Lung (tissue), 11 donors: ENCODE measurements at regions not wholly inside any gene's neighbourhood (a gene's known extent, or its start where the extent isn't known, plus 50 kb on each side); places are given as distances from the start of the nearest gene placed in this dataset.
A peak's percentile ranks its signal among the peaks of the same experiment; 100 is the strongest.

Experiments used
- ATAC-seq: fragments of 200-7000 bp; cut with Tn5 transposase; one replicate; pipeline ENCODE4 v1.9.1; 2020; ENCODE audit warnings: moderate number of reproducible peaks; ENCODE audit not compliant: insufficient read depth, low FRiP score
- DNase-seq, 3 donors: peaks; one replicate each; pipeline ENCODE4 v3.0.0-alpha.2; 2013 to 2017
- H3K27ac ChIP-seq, 2 donors: one replicate each; pipeline ENCODE4 v1.5.1; 2013; ENCODE audit warnings: mild to moderate bottlenecking in 2 of 2, moderate library complexity in 2 of 2, control low read depth in 1 of 2, inconsistent platforms in 1 of 2, low read depth in 1 of 2, low read length in 1 of 2
- H3K27me3 ChIP-seq, 3 donors: one replicate each; pipeline ENCODE4 v1.5.1; 2013; ENCODE audit warnings: low read length in 2 of 3; ENCODE audit not compliant: control insufficient read depth in 3 of 3, insufficient read depth in 3 of 3
- H3K36me3 ChIP-seq, 4 donors: one replicate each; pipeline ENCODE4 v1.5.1; 2013; ENCODE audit warnings: low read length in 4 of 4, mild to moderate bottlenecking in 1 of 4, moderate library complexity in 1 of 4; ENCODE audit not compliant: control insufficient read depth in 4 of 4, insufficient read depth in 4 of 4
- H3K4me1 ChIP-seq, 5 donors: one replicate each; pipeline ENCODE4 v1.5.1; 2013; ENCODE audit warnings: low read length in 5 of 5, mild to moderate bottlenecking in 2 of 5, moderate library complexity in 1 of 5; ENCODE audit not compliant: control insufficient read depth in 5 of 5, insufficient read depth in 5 of 5
- H3K4me3 ChIP-seq: one replicate; pipeline ENCODE4 v1.5.1; 2013; ENCODE audit warnings: mild to moderate bottlenecking, control low read depth, moderate library complexity
- H3K9ac ChIP-seq, 2 donors: one replicate each; pipeline ENCODE4 v1.5.1; 2013; ENCODE audit warnings: low read length in 2 of 2, control low read depth in 1 of 2; ENCODE audit not compliant: insufficient read depth in 1 of 2
- H3K9me3 ChIP-seq, 4 donors: one replicate each; pipeline ENCODE4 v1.5.1; 2013; ENCODE audit warnings: low read length in 3 of 4, mild to moderate bottlenecking in 1 of 4, moderate library complexity in 1 of 4; ENCODE audit not compliant: control insufficient read depth in 4 of 4, insufficient read depth in 3 of 4
- WGBS, 2 donors: extraction: QIAGEN DNeasy Blood & Tissue Kit; methylation state at CpG; one replicate each; pipeline ENCODE4 v1.1.7; 2013; 5-methylcytosine and 5-hydroxymethylcytosine counted together
- TF ChIP-seq, protein P1 (sequence below): IDR thresholded peaks from 2 replicates; pipeline ENCODE4 v1.5.1; 2012; ENCODE audit warnings: mild to moderate bottlenecking; ENCODE audit errors: control extremely low read depth, extremely low read depth
- donor health status: control.
- donor health status: control.
- donor health status: Bipolar disorder and iron deficiency.
- donor health status: healthy.
- donor health status: DM: yes; HTN: yes; CAD: no.

DNA sequence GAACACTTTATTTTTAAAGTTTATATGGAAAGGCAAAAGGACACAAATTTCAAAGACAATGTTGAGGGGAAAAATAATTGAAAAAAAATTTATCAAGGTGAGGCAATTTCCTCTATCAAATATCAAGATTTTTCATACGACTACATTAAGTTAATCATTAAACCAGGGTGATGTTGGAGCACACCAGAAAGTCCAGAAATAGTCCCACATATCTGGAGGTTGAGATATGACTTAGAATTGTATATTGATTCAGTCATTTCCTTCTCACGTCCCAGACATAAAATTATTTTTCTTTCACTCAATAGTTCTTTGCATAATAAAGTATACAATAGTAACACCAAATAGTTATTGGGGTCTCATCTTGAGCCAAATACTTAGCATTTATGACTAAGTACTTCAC is 605.1 kb downstream of the NUP35 start:
- Histone ChIP-seq H3K36me3 (no peaks in the 10 kb centered on the region), H3K27ac (no peak overlapping the region), H3K27me3 (no peaks in the 10 kb centered on the region), H3K9me3 (no peaks in the 10 kb centered on the region), H3K4me3 (no peak overlapping the region), H3K9ac (no peak overlapping the region), H3K4me1 (no peaks in the 10 kb centered on the region)
- TF ChIP-seq, protein P1, sequence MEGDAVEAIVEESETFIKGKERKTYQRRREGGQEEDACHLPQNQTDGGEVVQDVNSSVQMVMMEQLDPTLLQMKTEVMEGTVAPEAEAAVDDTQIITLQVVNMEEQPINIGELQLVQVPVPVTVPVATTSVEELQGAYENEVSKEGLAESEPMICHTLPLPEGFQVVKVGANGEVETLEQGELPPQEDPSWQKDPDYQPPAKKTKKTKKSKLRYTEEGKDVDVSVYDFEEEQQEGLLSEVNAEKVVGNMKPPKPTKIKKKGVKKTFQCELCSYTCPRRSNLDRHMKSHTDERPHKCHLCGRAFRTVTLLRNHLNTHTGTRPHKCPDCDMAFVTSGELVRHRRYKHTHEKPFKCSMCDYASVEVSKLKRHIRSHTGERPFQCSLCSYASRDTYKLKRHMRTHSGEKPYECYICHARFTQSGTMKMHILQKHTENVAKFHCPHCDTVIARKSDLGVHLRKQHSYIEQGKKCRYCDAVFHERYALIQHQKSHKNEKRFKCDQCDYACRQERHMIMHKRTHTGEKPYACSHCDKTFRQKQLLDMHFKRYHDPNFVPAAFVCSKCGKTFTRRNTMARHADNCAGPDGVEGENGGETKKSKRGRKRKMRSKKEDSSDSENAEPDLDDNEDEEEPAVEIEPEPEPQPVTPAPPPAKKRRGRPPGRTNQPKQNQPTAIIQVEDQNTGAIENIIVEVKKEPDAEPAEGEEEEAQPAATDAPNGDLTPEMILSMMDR = no peak
- ATAC-seq (no peak), DNase-seq (no peak)
- WGBS, 2 donors = 38 to 70% methylated on average over 2 of the region's 2 CpGs

DNA sequence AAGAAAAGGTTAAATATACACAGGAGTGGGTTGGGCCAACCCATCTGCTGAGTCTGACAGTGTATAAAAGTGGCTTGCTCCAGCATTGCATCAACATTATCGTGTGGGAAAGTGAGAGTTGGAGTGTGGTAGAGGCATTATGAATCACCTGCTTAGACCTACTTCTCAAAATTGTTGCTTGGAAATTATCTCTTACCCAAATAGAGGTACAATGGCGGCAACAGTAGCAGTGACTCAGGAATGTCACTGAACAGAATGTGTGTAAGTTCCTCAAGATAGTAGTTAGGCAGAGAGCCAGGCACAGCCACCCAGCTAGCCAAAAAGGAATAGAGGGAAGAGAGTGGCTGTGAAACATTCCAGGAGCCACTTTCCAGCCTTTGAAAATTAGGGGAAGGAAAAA is 616.0 kb downstream of the NUP35 start:
- no peak for ATAC-seq
- Histone ChIP-seq H3K4me1 (no peaks in the 10 kb centered on the region), H3K9ac (no peak overlapping the region), H3K4me3 (no peak overlapping the region), H3K27me3 (no peaks in the 10 kb centered on the region), H3K36me3 (no peaks in the 10 kb centered on the region), H3K9me3 (no peaks in the 10 kb centered on the region), H3K27ac (no peak overlapping the region)
- 64 to 86% methylated on average over 2 of the region's 2 CpGs for WGBS, 2 donors
- peak in 1 of 3 donors; percentile 0 for DNase-seq
- TF ChIP-seq, protein P1 = no peak

DNA sequence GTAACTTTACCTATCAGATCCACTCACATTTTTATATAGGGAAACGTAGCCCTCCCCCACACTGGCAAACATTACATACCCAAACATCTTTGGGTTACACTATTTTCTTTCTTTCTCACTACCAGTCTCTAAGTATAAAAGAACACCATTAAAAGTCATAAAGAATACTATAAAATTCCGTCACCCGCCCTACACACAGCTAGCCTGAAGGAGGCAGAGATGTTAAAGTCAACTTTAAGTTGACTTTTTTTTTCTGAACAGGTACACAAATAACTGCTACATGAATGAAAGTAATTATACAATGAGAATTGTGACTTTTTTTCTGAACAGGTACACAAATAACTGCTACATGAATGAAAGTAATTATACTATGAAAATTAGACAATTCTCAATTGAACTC is 628.3 kb downstream of the NUP35 start:
- DNase-seq = no peak
- Histone ChIP-seq H3K4me1 (no peaks in the 10 kb centered on the region), H3K4me3 (no peak overlapping the region), H3K36me3 (no peaks in the 10 kb centered on the region), H3K9me3 (no peaks in the 10 kb centered on the region), H3K27ac (no peak overlapping the region), H3K27me3 (no peaks in the 10 kb centered on the region), H3K9ac (no peak overlapping the region)
- no peak for ATAC-seq
- TF ChIP-seq, protein P1 = no peak
- WGBS, 2 donors = 69 to 79% methylated on average over 3 of the region's 3 CpGs

DNA sequence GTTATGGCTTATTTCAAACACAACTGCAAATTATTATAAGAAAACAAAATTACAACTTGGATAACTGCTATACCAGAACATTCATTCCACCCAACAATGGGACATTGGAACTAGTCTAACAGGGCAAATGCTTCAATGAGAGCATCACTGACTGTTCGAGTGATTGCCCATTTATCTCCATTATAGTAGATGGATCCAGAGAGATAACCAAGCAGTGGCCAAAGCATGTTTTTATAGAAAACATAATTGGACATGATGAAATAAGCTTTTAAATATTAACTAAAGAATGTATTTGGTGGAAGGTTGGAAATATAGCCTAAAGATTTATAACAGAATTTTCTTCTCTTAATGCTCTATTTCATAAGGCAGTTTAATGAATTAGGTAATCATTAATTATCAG is 634.8 kb downstream of the NUP35 start:
- H3K36me3 ChIP-seq = no peaks in the 10 kb centered on the region
- no peaks in the 10 kb centered on the region for H3K27me3 ChIP-seq
- H3K4me3 ChIP-seq = no peak overlapping the region
- no peak overlapping the region for H3K9ac ChIP-seq
- H3K4me1 ChIP-seq = no peaks in the 10 kb centered on the region
- ATAC-seq (no peak), DNase-seq (no peak)
- H3K27ac ChIP-seq = no peak overlapping the region
- no peaks in the 10 kb centered on the region for H3K9me3 ChIP-seq
- WGBS, 2 donors = 76 to 77% methylated on average over 1 of the region's 1 CpG
- TF ChIP-seq, protein P1 = no peak
